ENCODE measurements at regions not wholly inside any gene's neighbourhood (a gene's known extent, or its start where the extent isn't known, plus 50 kb on each side); places are given as distances from the start of the nearest gene placed in this dataset.
"Not testable (repeated sequence)": the region's sequence is repeated elsewhere in the genome, so short reads cannot be mapped to it uniquely, and the experiment has no call there.

- no peak overlapping the region for H3K4me3 ChIP-seq
- H3K27ac ChIP-seq = no peak overlapping the region
Observed at GRCh38 chr4:11669156-11669555, 240.5 kb upstream of the HS3ST1 start.

- Histone ChIP-seq H3K27ac (no peak overlapping the region), H3K4me3 (no peak overlapping the region)
Observed at GRCh38 chr4:11663114-11663513, 234.4 kb upstream of the HS3ST1 start.

DNA sequence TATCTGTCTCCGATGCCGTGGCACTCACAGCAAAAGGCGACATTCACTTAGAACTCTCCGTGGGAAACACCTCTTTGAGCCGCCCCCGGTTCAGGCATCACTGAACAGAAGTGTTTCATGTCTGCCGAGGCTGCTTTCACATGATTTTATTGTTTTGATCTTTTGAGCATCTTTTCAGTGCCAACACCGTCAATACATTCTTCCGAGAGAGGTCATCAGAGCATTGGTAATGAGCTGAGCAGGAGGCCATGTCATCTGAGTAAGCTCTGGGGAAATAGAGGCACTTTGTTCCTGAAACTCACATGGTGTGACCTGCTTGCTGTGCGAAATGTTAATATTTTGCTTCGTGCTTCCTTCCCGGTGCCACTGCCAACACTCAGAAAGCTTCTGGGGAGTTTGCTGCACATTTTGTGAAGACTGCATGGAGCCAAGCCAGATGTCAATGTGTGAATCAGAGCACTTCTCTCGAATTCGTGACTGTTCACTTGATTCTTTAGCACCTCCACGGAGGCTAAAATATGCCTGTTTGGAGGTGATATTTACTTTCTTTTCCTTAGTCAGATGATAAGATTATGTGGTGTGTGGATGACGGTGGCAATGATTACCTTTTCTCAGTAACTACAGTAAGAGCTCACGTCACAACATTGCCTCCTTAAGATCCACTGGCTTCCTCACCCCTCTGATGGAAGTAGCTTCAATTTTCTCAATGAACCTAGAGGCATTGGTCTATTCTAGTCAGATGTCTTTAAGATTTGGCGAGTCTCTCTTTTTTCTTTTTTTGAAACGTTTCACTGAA is 222.3 kb upstream of the HS3ST1 start:
- Histone ChIP-seq H3K27ac (no peak overlapping the region), H3K4me3 (no peak overlapping the region)

- no peak overlapping the region for H3K27ac ChIP-seq
- no peak overlapping the region for H3K4me3 ChIP-seq
Observed at GRCh38 chr4:11647433-11647832, 218.7 kb upstream of the HS3ST1 start.

GRCh38 chr4:11643081-11643480 is 214.4 kb upstream of the HS3ST1 start:
- not testable (repeated sequence) for H3K27ac ChIP-seq, H3K4me3 ChIP-seq

DNA sequence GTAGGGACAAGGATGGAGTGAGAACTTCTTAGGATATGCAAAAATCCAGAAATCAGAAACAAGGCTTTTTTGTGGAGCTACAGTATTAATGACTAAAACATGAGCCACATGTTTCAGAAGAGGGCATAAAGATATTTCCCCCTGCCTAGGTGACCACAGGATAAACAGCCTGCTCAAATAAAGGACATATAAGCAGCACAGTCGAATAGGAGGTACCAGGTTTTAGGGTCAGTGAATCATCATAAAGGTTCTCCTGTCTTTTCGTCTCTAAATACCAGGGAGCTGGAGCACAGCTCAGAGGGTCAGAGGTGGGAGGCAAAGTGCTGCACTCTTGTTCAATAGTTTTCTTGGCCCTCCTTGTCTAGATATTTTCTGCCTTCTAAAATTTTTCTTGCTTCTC is 211.9 kb upstream of the HS3ST1 start:
- no peak overlapping the region for H3K4me3 ChIP-seq
- H3K27ac ChIP-seq = no peak overlapping the region

DNA sequence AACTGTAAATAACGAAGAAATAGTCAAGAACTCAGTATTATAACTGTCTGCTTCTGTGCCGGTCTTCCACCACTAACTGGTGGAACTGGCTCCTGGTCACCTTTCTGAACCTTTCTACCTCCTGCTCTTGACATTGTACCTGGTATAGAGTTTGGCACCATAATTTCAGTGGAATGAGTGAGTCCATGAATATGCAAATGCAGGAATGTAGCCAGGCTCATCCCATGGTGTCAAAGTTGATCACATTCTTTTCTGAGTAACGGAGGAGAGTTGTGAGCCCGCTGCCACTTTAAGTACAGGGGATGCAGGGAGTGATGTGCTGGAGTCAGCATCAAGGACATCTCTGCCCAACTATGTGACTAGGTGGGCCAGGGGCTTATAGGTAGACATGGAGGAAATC is 207.9 kb upstream of the HS3ST1 start:
- H3K4me3 ChIP-seq = no peak overlapping the region
- no peak overlapping the region for H3K27ac ChIP-seq

GRCh38 chr4:11636031-11636430 is 207.3 kb upstream of the HS3ST1 start:
- no peak overlapping the region for H3K27ac ChIP-seq
- no peak overlapping the region for H3K4me3 ChIP-seq

GRCh38 chr4:11635342-11635741 is 206.6 kb upstream of the HS3ST1 start:
- Histone ChIP-seq H3K4me3 (no peak overlapping the region), H3K27ac (no peak overlapping the region)

GRCh38 chr4:11634283-11634682 is 205.6 kb upstream of the HS3ST1 start:
- Histone ChIP-seq H3K27ac (no peak overlapping the region), H3K4me3 (no peak overlapping the region)

DNA sequence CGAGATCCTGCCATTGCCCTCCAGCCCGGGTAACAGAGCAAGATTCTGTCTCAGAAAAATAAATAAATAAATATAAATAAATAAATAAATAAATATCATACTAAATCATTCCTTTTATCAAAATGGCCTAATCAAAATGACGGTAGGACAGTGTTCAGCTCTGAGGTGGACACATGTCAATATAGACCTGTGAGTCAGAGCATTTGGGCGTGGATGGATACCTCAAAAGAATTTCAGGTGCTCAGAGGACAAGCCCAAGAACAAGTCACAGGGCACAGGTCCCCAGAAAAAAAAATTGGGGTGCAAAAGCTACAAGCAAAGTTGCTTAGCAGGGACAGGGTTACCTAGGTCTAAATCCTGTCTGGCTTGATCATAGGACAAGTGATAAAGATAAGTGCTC is 204.7 kb upstream of the HS3ST1 start:
- Histone ChIP-seq H3K4me3 (no peak overlapping the region), H3K27ac (no peak overlapping the region)

- H3K4me3 ChIP-seq = no peak overlapping the region
- H3K27ac ChIP-seq = peak overlapping the region in 2 of 21 experiments; percentile 29 to 66
Observed at GRCh38 chr4:11632483-11632882, 203.8 kb upstream of the HS3ST1 start.

DNA sequence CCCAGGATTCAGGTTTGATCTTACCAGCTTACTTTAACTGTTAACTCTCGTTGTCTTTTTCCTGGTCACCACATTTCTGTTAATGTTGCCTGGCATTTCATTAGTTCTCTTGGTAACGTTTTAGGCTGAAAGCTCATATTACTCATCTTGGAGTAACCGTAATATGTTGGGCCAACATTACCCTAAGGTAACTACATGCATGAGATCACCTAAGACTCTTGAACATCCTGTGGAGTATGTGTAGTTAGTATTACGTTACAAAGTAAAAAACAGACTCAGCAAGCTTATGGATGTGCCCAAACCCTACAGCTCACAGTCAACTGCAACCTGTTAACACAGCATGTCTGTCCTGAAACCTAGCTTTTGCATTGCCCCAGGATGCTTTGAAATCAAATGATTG is 203.3 kb upstream of the HS3ST1 start:
- Histone ChIP-seq H3K27ac (peak overlapping the region in 2 of 21 experiments; percentile 6 to 14), H3K4me3 (no peak overlapping the region)

- H3K4me3 ChIP-seq = no peak overlapping the region
- peak overlapping the region in 2 of 21 experiments; percentile 6 to 14 for H3K27ac ChIP-seq
Observed at GRCh38 chr4:11631416-11631815, 202.7 kb upstream of the HS3ST1 start.

DNA sequence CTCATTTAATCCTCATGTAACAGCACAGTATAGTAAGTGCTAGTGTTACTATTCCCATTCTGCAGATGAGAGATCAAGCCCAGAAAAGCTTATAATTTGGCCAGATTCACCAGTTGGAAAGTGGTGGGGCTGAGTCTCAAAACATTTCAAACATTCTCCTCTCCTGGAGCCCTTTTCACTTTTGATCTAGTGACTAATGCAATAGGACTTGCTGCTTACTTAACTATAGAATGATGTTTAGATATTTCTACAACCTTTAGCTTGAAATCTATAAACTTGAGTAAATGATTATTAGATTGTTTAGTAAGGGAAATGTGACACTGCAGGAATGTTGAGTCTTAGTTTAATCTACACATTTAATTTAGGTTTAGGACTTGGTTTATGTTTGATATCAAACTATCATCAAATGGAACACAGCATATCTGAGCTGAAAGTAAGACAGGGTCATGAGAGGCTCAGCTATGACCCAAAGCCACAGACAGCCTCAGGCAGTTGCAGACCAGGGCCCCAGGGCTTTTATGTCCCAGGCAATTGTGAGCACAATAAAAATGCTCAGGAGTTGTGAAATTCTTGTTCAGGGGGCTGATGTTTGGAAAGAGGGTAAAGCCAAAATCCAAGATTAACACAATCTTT is 199.5 kb upstream of the HS3ST1 start:
- no peak overlapping the region for H3K27ac ChIP-seq
- no peak overlapping the region for H3K4me3 ChIP-seq

DNA sequence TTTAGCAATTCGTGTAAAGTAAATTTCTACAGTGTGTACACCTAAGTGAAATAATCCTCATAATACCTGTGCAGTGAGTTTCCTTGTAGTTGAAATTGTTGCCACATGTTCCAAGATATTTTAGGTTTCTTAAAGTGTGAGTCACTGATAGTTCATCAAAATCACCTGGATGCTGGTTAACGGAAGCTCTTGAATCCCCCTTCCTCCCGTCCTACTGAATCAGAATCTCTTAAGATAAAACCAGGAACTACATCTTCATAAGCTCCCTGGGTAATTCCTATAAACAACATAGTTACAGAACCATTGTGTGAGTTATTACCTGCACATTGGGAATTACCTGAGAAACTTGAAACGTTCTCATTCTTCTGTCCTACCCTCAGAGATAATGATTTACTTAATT is 197.4 kb upstream of the HS3ST1 start:
- H3K4me3 ChIP-seq = no peak overlapping the region
- no peak overlapping the region for H3K27ac ChIP-seq

DNA sequence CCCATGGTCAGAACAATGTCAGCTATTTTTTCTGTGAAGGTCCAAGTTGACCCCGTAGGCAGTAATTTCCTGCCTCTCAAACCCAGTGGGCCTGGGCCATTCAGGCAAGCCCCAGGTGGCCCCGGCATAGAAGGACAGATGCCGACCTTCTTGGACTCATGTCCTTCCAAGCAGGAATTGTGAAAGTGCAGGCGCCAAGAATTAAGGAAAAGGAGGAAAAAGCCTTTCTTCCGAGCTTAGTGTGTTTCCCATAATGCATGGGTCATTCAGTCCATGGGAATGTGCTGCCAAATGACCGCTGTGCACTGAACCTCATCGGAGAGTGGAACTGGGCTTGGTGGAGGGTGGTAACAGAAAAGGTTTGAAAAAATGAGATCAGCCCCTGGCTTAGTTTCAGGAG is 196.5 kb upstream of the HS3ST1 start:
- Histone ChIP-seq H3K4me3 (no peak overlapping the region), H3K27ac (peak overlapping the region in 1 of 21 experiments; percentile 28)

- Histone ChIP-seq H3K4me3 (no peak overlapping the region), H3K27ac (peak overlapping the region in 1 of 21 experiments; percentile 39)
Observed at GRCh38 chr4:11624370-11624769, 195.7 kb upstream of the HS3ST1 start.

- H3K27ac ChIP-seq = no peak overlapping the region
- no peak overlapping the region for H3K4me3 ChIP-seq
Observed at GRCh38 chr4:11623726-11624037, 195.0 kb upstream of the HS3ST1 start.

DNA sequence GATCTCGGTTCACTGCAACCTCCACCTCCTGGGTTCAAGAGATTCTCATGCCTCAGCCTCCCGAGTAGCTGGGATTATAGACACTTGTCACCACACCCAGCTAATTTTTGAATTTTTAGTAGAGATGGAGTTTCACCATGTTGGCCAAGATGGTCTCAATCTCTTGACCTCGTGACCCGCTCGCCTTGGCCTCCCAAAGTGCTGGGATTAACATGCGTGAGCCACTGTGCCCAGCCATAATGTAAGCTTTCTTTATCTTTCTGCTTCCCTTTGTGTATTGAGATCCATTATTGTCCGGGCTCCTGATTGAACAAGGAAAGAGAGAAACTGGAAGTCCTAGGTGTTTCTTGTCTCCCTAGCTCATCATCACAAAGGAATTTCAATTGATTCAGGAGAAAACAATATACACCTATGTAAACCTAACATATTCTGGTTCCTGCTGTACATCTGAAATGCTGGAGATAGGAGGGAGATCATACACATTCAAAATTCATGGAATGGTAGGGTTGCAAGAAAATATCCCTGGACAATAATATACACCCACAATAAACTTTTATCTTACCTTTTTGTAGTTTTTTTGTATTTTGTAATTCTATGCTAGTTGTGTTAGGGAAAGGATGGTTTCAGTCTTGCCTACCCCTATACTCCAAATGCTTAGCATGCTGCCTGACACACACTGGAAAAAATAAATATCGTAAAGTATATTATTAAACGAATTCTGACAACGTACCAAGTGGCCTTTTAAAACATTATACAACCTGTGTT is 194.4 kb upstream of the HS3ST1 start:
- Histone ChIP-seq H3K27ac (no peak overlapping the region), H3K4me3 (no peak overlapping the region)

DNA sequence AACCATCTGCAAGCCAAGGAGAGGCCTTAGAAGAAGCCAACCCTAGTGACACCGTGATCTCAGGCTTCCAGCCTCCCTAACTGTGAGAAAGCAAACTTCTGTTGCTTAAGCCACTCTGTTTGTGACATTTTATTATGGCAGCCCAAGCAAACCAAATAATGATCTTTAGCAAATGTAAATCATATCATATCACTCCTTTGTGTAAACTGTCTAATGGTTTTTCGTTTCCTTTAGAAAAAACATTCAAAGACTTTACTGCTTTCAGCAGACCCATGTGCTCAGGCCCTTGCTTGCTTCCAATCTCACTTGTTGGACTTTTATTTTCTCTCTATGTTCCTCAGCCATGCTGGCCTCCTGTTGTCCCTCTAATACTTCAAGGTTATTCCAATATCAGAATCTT is 192.2 kb upstream of the HS3ST1 start:
- no peak overlapping the region for H3K27ac ChIP-seq
- H3K4me3 ChIP-seq = no peak overlapping the region

Measured in skin epidermis (tissue), 12 donors.